ENCODE measurements at regions not wholly inside any gene's neighbourhood (a gene's known extent, or its start where the extent isn't known, plus 50 kb on each side); places are given as distances from the start of the nearest gene placed in this dataset.

DNA sequence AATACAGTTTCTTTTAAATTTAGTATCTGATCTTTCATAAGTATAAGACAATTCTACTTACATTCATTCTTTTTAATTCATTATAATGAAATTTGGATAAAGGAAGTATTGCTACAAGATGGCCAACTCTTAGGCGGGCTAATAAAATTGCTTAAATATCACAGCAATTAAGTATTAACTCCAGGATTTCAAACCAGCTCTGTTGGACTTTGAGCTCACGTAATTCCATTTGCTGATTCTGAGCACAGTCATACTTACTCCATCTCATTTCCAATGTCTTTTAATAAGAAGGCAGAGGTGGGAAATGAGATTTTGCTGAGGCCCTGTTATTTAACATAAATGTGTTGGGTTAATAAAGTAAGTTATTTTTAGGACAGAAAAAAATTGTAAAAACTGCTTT lies 748.1 kb downstream of the KCNA4 start:
- intact Hi-C loops (cut with DNase I): no loop called here
- no peak overlapping the region for H3K27ac ChIP-seq
- no peak for ATAC-seq
- TF ChIP-seq, protein P1, sequence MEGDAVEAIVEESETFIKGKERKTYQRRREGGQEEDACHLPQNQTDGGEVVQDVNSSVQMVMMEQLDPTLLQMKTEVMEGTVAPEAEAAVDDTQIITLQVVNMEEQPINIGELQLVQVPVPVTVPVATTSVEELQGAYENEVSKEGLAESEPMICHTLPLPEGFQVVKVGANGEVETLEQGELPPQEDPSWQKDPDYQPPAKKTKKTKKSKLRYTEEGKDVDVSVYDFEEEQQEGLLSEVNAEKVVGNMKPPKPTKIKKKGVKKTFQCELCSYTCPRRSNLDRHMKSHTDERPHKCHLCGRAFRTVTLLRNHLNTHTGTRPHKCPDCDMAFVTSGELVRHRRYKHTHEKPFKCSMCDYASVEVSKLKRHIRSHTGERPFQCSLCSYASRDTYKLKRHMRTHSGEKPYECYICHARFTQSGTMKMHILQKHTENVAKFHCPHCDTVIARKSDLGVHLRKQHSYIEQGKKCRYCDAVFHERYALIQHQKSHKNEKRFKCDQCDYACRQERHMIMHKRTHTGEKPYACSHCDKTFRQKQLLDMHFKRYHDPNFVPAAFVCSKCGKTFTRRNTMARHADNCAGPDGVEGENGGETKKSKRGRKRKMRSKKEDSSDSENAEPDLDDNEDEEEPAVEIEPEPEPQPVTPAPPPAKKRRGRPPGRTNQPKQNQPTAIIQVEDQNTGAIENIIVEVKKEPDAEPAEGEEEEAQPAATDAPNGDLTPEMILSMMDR (IDR thresholded peaks at IDR 0.05): no peak
- no peaks in the 10 kb centered on the region for H3K36me3 ChIP-seq (ENCODE audit: insufficient read depth in 1 of 2, low read depth in 1 of 2)
- no peak overlapping the region for H3K4me3 ChIP-seq
- WGBS, 3 donors: 86 to 90% (median 89%) methylated on average over 2 of the region's 2 CpGs
- H3K4me1 ChIP-seq: no peaks in the 10 kb centered on the region
- no peak for DNase-seq
- H3K27me3 ChIP-seq (ENCODE audit: insufficient read depth in 3 of 3, low read length in 2 of 3): no peaks in the 10 kb centered on the region
- no peaks in the 10 kb centered on the region for H3K9me3 ChIP-seq

DNA sequence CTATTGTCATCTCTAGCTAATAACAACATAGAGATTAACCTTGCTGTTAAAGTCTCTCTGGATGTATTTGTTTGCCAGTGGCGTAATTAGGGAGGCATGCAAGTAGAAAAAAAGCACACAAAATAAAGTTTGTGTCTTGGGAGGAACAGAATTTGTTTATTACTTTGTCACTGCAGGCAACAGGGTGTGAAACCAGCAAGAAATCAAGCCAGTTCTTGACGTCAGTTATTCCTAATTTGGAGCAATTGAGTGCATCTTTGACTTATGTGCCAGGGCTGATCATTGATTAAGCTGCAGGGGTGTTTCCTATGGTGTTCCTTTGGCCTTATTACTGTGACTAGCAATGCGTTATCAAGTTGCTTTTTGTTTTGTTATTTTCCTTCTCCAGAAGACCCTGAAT lies 751.0 kb downstream of the KCNA4 start:
- WGBS, 3 donors: 56 to 59% (median 59%) methylated on average over 3 of the region's 3 CpGs

DNA sequence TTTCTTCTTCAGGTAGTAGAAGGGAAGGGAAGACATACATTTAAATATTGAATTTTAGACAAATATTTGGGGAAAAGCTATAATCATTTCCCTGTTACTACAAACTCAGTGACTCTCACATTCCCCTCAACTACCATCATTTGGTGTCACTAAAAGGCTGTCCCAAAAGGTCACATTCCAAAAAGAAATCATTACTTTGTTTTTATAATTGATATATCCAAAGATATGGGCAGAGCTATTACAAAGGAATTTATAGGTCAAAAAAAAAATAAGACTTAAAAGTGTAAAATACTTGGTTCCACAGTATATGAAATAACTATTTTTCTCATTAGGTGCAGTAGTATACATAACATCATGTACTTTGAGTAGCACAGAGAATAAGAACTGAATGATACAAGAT lies 751.4 kb downstream of the KCNA4 start:
- Histone ChIP-seq H3K27me3 (ENCODE audit: insufficient read depth in 3 of 3, low read length in 2 of 3) (no peaks in the 10 kb centered on the region), H3K27ac (no peak overlapping the region), H3K9me3 (no peaks in the 10 kb centered on the region), H3K4me1 (no peaks in the 10 kb centered on the region), H3K36me3 (ENCODE audit: insufficient read depth in 1 of 2, low read depth in 1 of 2) (no peaks in the 10 kb centered on the region), H3K4me3 (no peak overlapping the region)
- ATAC-seq (no peak), DNase-seq (no peak)
- TF ChIP-seq, protein P1 (IDR thresholded peaks at IDR 0.05): no peak
- intact Hi-C loops (cut with DNase I): no loop called here

More for the DNA sequence above, 751.0 kb downstream of the KCNA4 start:
- no peaks in the 10 kb centered on the region for H3K9me3 ChIP-seq
- DNase-seq (no peak), ATAC-seq (no peak)
- H3K4me1 ChIP-seq: no peaks in the 10 kb centered on the region
- H3K4me3 ChIP-seq: no peak overlapping the region
- no peaks in the 10 kb centered on the region for H3K27me3 ChIP-seq (ENCODE audit: insufficient read depth in 3 of 3, low read length in 2 of 3)
- no peak overlapping the region for H3K27ac ChIP-seq
- no peaks in the 10 kb centered on the region for H3K36me3 ChIP-seq (ENCODE audit: insufficient read depth in 1 of 2, low read depth in 1 of 2)
- intact Hi-C loops (cut with DNase I): no loop called here
- TF ChIP-seq, protein P1 (IDR thresholded peaks at IDR 0.05): no peak

DNA sequence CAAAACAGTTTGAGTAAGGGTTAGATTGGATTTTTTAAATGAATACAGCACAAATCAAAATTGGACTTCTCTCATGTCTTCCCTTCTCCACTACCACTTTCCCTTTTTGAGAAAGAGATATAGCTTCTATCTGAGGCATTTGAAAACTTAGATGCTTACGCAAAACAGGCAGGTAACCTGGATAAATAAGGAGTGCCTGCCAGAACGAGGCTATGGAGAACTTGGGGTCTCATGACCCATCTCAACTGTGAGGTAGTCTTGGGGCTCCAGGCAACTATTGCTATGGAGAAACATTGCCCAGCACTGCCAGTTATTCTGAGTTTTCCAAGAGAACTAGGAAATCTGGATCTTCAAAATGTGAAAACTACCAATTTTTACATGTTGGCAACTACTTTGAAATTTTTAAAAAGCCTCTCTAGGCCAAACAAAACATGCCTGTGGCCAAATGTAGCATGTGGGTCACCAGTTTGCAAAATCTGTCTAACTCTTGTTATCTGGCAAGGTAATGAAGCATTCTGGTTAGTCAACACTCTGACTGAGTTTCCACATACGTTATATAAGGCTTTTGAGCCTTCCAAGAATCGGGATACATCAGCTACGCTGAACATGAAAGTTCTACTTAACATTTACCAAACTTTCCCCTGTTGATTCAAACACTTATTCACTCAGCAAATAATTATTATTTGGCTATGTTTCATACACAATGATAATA lies 752.7 kb downstream of the KCNA4 start:
- Histone ChIP-seq H3K27ac (no peak overlapping the region), H3K4me3 (no peak overlapping the region), H3K9me3 (no peaks in the 10 kb centered on the region), H3K27me3 (ENCODE audit: insufficient read depth in 3 of 3, low read length in 2 of 3) (no peaks in the 10 kb centered on the region), H3K36me3 (ENCODE audit: insufficient read depth in 1 of 2, low read depth in 1 of 2) (no peaks in the 10 kb centered on the region), H3K4me1 (no peaks in the 10 kb centered on the region)
- DNase-seq (no peak), ATAC-seq (no peak)
- TF ChIP-seq, protein P1 (IDR thresholded peaks at IDR 0.05): no peak
- WGBS, 3 donors: 71 to 79% (median 75%) methylated on average over 5 of the region's 5 CpGs
- intact Hi-C loops (cut with DNase I): no loop called here

DNA sequence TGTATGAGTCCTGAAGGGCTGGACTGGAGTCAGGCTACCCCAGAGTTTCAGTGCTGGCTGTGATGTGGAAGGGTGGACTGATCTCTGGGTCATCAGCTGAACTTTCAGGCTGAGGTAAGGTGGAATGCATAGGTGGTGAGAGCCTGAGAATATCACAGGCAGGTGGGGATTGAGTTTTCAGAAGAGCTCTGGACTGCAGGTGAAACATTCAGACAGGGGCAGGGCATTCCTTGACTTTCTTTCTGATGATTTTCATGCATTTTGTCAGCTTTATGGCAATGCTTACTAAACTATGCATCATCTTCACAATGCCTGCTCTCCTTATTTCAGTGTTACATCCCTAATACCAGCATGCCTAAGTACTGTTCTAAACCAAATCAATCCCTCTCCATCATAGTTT lies 755.0 kb downstream of the KCNA4 start:
- intact Hi-C loops (cut with DNase I): no loop called here
- TF ChIP-seq, protein P1 (IDR thresholded peaks at IDR 0.05): no peak
- no peak for ATAC-seq
- no peak overlapping the region for H3K4me3 ChIP-seq
- H3K36me3 ChIP-seq (ENCODE audit: insufficient read depth in 1 of 2, low read depth in 1 of 2): no peaks in the 10 kb centered on the region
- H3K9me3 ChIP-seq: no peaks in the 10 kb centered on the region
- no peak for DNase-seq
- H3K4me1 ChIP-seq: no peaks in the 10 kb centered on the region
- H3K27ac ChIP-seq: no peak overlapping the region
- no peaks in the 10 kb centered on the region for H3K27me3 ChIP-seq (ENCODE audit: insufficient read depth in 3 of 3, low read length in 2 of 3)

All from psoas muscle (tissue), 7 donors.